ENCODE measurements at regions not wholly inside any gene's neighbourhood (a gene's known extent, or its start where the extent isn't known, plus 50 kb on each side); places are given as distances from the start of the nearest gene placed in this dataset.

DNA sequence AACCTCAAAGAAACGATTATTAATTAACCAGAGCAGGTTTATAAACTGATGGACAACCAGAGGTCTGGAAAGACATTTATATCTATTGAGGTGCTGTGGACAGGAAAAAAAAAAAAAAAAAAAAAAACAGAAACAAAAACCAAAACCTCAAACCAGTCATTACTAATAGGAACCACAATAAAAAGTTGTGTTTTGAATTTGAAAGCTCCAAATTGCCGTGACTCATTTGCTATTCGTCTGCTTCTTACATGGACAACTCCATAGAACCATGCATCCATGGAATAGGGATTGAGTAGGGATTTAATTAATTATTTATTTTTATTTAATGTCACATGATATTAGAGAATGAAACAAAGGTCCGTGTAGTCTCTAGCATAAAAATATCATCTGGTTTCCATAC is 134.1 kb upstream of the SSTR1 start:
- TF ChIP-seq, protein P1, sequence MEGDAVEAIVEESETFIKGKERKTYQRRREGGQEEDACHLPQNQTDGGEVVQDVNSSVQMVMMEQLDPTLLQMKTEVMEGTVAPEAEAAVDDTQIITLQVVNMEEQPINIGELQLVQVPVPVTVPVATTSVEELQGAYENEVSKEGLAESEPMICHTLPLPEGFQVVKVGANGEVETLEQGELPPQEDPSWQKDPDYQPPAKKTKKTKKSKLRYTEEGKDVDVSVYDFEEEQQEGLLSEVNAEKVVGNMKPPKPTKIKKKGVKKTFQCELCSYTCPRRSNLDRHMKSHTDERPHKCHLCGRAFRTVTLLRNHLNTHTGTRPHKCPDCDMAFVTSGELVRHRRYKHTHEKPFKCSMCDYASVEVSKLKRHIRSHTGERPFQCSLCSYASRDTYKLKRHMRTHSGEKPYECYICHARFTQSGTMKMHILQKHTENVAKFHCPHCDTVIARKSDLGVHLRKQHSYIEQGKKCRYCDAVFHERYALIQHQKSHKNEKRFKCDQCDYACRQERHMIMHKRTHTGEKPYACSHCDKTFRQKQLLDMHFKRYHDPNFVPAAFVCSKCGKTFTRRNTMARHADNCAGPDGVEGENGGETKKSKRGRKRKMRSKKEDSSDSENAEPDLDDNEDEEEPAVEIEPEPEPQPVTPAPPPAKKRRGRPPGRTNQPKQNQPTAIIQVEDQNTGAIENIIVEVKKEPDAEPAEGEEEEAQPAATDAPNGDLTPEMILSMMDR (conservative IDR thresholded peaks at IDR 0.05; ENCODE audit: low read depth, low read length) = no peak
- no peak for TF ChIP-seq EZH2 (IDR thresholded peaks at IDR 0.05; ENCODE audit: borderline replicate concordance, low read depth, low read length, poor library complexity, severe bottlenecking)
